Calu3 (cell line): ENCODE measurements at regions not wholly inside any gene's neighbourhood (a gene's known extent, or its start where the extent isn't known, plus 50 kb on each side); places are given as distances from the start of the nearest gene placed in this dataset.

ENCODE experiments used
- BruUV-seq: library from RNA; stranded (reverse); fragments of 400-500 nt; replicated peaks from 2 replicates; lab custom pipeline; 2021; lab: Mats Ljungman, UMichigan
- CTCF ChIA-PET: fragments of 300-600 bp; sonication (Branson Sonifier 250); formaldehyde crosslinking; loops from one replicate; lab custom pipeline; 2022; ENCODE audit warnings: antibody characterized with exemption; lab: Charles Lee
- DNase-seq: peaks from one replicate; pipeline ENCODE4 v3.0.0; 2022
- H3K27ac Mint-ChIP-seq: one replicate; pipeline ENCODE4 v1.8.0; 2022; ENCODE audit warnings: mixed read lengths; ENCODE audit not compliant: unreplicated experiment
- H3K27me3 Mint-ChIP-seq: one replicate; pipeline ENCODE4 v1.8.0; 2022; ENCODE audit warnings: mixed read lengths; ENCODE audit not compliant: unreplicated experiment
- H3K36me3 Mint-ChIP-seq: one replicate; pipeline ENCODE4 v1.8.0; 2022; ENCODE audit warnings: mild to moderate bottlenecking, moderate library complexity, mixed read lengths; ENCODE audit not compliant: insufficient read depth, unreplicated experiment
- H3K4me1 Mint-ChIP-seq: one replicate; pipeline ENCODE4 v1.8.0; 2022; ENCODE audit warnings: mild to moderate bottlenecking, low read depth, mixed read lengths; ENCODE audit not compliant: unreplicated experiment
- H3K4me3 Mint-ChIP-seq: one replicate; pipeline ENCODE4 v1.8.0; 2022; ENCODE audit warnings: mild to moderate bottlenecking, low read depth, moderate library complexity, mixed read lengths; ENCODE audit not compliant: unreplicated experiment
- H3K9me3 Mint-ChIP-seq: one replicate; pipeline ENCODE4 v1.8.0; 2022; ENCODE audit warnings: low read depth, mixed read lengths; ENCODE audit not compliant: unreplicated experiment
- CTCF ChIP-seq: fragments of 200-600 bp; IDR thresholded peaks from one replicate; pipeline ENCODE4 v1.8.0; 2022; ENCODE audit warnings: antibody characterized with exemption; ENCODE audit not compliant: unreplicated experiment
- intact Hi-C: fragments of 100-400 bp; cut with micrococcal nuclease; formaldehyde crosslinking; loops from one replicate; pipeline ENCODE4 v1.10.0; 2022; ENCODE audit not compliant: unreplicated experiment

- Mint-ChIP-seq H3K27ac (no peak overlapping the region), H3K36me3 (no peaks in the 10 kb centered on the region), H3K4me1 (peaks cover 22% of the 10 kb centered on the region), H3K27me3 (no peaks in the 10 kb centered on the region), H3K4me3 (no peak overlapping the region), H3K9me3 (no peaks in the 10 kb centered on the region)
- no peak for DNase-seq
- TF ChIP-seq CTCF = no peak
- BruUV-seq = no TSS peak
- intact Hi-C loops = no loop called here
- CTCF ChIA-PET = no interaction called here
These were observed 101.2 kb upstream of the ELL2 start for GRCh38 chr5:96062836-96063235.

GRCh38 chr5:96058084-96058483, 96.4 kb upstream of the ELL2 start:
- intact Hi-C loops = no loop called here
- TF ChIP-seq CTCF = no peak

GRCh38 chr5:96054311-96055030, 92.8 kb upstream of the ELL2 start:
- DNase-seq = no peak
- CTCF ChIA-PET = interaction anchor here (1.4 kb wide), 1 partner anchor 162 kb away, joined by 3 read pairs; no protein-coding TSS in a partner anchor
- Mint-ChIP-seq H3K4me3 (no peak overlapping the region), H3K36me3 (no peaks in the 10 kb centered on the region), H3K27me3 (no peaks in the 10 kb centered on the region), H3K4me1 (no peaks in the 10 kb centered on the region), H3K9me3 (no peaks in the 10 kb centered on the region), H3K27ac (no peak overlapping the region)
- intact Hi-C loops = no loop called here
- no peak for TF ChIP-seq CTCF
- no TSS peak for BruUV-seq

More at GRCh38 chr5:96058084-96058483, 96.4 kb upstream of the ELL2 start:
- Mint-ChIP-seq H3K27me3 (no peaks in the 10 kb centered on the region), H3K9me3 (no peaks in the 10 kb centered on the region), H3K4me3 (no peak overlapping the region), H3K27ac (no peak overlapping the region), H3K36me3 (no peaks in the 10 kb centered on the region), H3K4me1 (no peaks in the 10 kb centered on the region)
- BruUV-seq = no TSS peak
- CTCF ChIA-PET = no interaction called here
- DNase-seq = no peak

- no TSS peak for BruUV-seq
- no peak overlapping the region for H3K27ac Mint-ChIP-seq
- intact Hi-C loops = no loop called here
These were observed 91.5 kb upstream of the ELL2 start for GRCh38 chr5:96053063-96053735.

More at GRCh38 chr5:96053063-96053735, 91.5 kb upstream of the ELL2 start:
- CTCF ChIA-PET = interaction anchor here (0.7 to 1.4 kb wide), 2 partner anchors 160 to 231 kb away, joined by 3 read pairs; no protein-coding TSS in a partner anchor
- no peak for DNase-seq
- Mint-ChIP-seq H3K4me3 (no peak overlapping the region), H3K27me3 (no peaks in the 10 kb centered on the region), H3K9me3 (no peaks in the 10 kb centered on the region), H3K36me3 (no peaks in the 10 kb centered on the region), H3K4me1 (no peaks in the 10 kb centered on the region)
- TF ChIP-seq CTCF = no peak
